ENCODE measurements at regions not wholly inside any gene's neighbourhood (a gene's known extent, or its start where the extent isn't known, plus 50 kb on each side); places are given as distances from the start of the nearest gene placed in this dataset.

DNA sequence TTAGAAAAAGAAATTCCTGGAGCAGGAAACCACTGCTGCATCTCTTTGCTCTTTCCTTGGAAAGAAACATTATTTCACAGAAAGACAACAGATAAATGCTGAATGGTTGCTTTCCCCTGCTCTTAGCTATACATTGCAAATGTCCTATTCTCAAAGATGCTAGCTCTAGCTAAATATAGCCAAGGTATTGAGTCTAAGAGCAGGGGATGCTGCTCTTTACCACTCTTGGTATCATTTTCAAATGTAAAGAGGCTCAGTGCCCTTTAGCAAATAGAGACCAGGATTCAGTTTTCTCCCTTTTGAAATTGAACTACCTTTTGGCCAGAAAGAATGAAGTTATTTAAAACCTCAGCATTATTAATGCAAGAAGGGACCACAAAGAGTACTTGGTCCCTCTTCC, 104.0 kb upstream of the FUT8 start:
- no peak for DNase-seq (ENCODE audit: low read depth in 1 of 2, low spot score in 1 of 2)

DNA sequence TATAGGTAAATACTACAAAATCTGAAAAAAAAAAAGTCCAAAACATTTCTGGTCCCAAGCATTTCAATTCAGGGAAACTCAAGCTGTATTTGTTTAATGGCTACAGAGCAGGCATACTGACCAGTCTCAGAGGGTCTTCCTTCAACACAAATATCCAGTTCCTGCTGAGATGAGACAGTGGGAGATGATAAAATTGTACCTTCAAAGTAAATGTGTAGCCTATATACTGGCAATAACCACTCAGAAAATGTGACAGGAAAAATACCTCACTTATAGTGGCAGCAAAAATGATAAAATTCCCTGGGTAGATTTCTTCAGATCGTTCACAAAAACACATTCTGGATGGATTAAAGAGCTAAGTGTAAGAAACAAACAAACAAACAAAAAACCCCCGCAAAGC, 102.0 kb upstream of the FUT8 start:
- no peak for DNase-seq (ENCODE audit: low read depth in 1 of 2, low spot score in 1 of 2)

DNA sequence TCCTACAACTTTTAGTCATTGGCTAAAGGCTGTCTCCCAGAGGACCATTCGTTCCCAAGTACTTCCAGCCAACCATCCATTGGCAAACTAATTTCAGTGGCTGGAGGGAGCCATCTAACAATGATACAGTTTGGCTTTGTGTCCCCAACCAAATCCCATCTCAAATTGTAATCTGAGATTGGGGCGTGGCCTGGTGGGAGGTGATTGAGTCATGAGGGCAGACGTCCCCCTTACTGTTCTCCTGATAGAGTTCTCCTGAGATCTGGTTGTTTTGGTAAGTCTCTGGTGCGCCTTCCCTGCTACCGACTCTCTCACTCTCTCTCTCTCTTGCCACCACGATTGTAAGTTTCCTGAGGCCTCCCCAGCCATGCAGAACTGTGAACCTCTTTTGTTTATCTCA, 99.7 kb upstream of the FUT8 start:
- no peak for DNase-seq (ENCODE audit: low read depth in 1 of 2, low spot score in 1 of 2)

DNA sequence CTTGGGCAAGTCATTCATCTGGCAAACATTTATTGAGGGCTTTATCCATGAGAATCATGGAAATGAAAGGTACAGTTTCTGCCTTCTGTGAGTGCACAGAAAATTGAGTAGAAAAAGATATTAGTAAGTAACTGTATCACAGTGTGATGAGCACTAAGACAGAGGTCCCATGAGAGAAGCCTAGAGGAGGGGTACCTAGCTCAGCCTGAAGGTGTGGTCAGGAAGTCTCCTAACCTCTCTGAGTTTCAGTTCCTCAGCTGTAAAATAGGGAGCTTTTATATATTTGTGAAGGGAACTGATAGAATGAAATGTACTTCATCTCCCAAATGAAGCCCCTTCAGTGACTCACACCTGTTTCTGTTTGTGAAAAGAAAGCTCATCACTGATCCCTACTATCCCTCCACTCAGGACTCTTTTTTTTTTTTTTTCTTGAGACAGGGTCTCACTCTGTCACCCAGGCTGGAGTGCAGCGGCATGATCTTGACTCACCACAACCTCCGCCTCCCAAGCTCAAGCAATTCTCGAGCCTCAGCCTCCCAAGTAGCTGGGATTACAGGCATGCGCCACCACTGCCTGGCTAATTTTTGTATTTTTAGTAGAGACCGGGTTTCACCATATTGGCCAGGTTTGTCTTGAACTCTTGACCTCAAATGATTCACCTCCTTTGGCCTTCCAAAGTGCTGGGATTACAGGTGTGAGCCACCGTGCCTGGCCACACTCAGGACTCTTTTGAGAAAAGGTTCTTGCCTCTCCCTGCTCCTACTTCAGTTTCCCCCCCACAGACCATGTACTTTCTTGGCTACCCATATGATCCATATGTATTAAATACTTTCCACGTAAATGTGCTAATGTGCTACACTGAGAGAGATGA, 93.7 kb upstream of the FUT8 start:
- no peak for DNase-seq (ENCODE audit: low read depth in 1 of 2, low spot score in 1 of 2)

DNA sequence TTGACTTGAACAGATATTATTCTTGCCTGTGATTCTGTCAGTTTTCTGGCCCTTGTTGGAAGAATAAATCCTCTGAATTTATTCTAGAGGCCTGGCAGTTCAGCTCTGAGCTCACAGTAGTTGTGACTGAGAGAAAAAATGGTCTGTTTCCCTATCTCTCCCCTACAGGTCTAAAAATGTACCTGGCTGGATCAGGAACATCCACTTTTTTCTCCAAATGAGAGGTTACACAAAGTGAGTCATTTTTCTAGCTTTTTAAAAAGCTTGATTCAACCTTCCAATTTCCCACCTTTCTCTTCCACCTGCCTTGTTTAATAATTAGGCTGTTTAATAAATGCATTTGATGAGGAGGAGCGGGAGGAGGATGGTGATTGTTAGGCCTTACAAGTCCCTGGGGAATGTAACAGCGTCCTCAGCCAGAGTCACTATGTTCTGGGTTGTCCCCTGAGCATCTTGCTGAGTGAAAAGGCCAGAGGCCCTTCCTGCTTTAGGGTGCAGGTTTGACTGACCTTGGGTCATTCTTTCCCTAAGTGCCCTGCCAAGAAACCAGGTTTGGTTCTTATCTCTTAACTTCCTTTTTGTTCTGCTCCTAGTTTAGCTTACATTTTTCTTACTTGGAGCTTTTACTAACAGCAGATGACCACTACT, 91.7 kb upstream of the FUT8 start:
- no peak for DNase-seq (ENCODE audit: low read depth in 1 of 2, low spot score in 1 of 2)

DNA sequence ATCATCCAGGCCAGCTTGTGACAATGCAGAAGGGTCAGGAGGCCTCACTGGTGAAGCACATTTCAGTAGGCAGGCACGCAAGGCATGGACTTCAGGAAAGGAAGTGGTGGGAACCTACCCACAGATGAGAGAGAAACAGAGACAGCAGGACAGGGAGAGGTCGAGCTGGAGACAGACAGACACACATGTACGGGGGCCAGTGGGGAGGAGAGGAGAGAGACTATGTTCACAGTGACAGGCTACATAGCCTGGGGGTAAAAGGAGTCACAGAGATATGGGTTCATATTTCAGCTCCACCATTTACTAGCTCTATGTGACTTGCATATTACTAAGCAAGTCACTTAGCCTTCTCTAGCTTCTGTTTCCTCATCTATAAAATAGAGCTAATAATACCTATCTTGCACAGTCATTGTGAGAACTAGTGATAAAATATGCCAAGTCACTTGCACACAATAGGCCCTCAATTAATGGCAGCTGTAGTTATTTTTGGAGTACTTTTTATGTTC, 91.1 kb upstream of the FUT8 start:
- DNase-seq (ENCODE audit: low read depth in 1 of 2, low spot score in 1 of 2), result no peak

DNA sequence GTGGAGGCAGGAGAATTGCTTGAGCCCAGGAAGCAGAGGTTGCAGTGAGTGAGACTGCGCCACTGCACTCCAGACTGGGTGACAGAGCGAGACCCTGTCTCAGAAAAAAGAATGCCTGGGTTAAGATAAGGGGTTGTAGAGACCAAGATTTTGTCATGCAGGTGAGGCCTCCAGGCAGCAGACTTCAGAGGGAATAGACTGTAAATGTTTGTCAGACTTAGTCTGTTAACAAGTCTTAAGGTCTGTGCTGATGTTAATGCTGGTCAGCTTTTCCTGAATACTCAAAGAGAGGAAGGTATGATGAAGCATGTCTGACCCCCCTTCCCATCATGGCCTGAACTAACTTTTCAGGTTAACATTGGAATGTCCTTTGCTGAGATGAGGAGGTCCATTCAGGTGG, 83.0 kb upstream of the FUT8 start:
- no peak for DNase-seq (ENCODE audit: low read depth in 1 of 2, low spot score in 1 of 2)

DNA sequence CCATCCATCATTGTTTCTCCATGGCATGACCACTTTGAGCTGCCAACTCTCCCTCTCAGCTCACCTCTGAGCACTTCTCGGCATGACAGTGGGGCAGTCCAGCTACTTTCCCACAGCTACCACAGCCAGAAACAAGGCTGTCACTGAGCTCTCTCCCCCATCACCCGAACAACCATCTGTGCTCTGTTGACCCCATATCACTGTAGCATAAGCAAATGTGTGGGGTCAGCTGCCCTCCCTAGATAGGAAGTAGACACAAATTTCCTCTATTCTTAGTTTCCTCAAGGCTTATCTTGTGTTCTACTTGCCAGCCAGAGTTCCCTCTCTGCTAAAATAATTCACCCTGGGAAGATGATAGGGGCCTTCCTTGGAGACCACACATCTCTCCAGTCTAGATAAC, 82.6 kb upstream of the FUT8 start:
- no peak for DNase-seq (ENCODE audit: low read depth in 1 of 2, low spot score in 1 of 2)

DNA sequence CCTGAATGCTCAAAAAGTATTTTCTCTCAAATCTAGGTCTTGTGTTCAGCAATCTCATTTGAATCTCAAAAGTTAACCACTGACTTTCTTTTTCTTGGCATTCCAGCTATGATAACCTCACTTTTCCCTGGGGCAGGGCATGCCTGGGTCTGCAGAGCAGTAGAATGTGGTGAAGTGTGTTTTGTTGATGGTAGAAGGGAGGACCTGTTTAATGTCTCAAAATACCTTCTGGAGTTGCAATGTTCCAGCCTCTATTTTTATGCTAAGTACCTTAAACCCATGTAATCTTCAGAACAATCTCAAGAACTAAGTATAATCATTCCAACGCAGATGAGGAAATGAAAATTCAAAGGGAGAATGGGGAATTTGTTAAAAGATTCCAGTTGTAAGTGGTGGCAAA, 82.1 kb upstream of the FUT8 start:
- DNase-seq (ENCODE audit: low read depth in 1 of 2, low spot score in 1 of 2), result no peak

DNA sequence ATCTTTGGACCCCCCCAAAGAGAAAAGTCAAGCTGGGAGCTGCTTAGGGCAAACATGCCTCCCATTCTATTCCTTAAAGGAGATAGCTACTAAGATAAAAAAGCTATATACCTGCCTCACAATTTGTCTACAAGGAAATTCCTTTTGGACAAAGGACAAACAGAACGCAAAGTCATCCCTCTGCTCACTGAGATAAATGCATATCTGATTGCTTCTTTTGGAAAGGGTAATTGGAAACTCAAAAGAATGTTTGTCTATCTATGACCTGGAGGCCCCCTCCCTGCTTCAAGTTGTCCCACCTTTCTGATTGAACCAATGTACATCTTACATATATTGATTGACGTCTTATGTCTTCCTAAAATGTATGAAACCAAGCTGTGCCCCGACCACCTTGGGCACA, 80.9 kb upstream of the FUT8 start:
- DNase-seq (ENCODE audit: low read depth in 1 of 2, low spot score in 1 of 2), result no peak

DNA sequence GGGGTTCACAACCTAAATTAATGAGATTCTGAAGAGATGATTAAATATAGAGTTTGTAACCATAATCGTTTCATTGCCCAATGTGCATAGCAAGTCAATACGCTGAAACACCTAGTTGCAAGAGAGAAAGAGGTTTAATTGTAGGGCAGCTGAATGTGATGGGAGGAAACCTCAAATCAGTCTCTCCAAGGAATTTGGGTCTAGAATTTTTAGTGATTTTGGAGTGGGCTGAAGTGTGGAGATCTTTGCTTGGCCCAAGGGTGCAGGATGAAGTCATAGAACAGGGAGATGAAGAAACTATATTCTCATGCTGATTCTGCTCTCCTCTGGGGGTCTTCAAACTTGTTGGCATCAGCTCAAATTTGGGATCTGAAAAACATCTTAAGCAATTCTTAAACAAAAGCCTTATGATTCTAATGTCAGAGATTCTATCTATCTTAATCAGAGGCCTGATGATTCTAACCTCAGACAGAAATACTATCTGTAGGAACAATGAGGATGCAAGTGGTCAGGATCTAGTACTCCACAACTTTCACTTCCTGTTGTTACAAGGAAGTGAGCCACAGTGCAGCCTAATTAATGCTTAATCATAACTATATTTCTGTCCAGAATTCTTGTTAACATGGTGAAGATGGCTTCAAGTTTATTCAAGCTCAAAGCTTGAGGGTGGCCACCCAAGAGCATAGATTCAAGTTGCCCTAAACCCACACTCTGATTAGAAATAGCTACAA, 80.2 kb upstream of the FUT8 start:
- DNase-seq (ENCODE audit: low read depth in 1 of 2, low spot score in 1 of 2), result no peak

DNA sequence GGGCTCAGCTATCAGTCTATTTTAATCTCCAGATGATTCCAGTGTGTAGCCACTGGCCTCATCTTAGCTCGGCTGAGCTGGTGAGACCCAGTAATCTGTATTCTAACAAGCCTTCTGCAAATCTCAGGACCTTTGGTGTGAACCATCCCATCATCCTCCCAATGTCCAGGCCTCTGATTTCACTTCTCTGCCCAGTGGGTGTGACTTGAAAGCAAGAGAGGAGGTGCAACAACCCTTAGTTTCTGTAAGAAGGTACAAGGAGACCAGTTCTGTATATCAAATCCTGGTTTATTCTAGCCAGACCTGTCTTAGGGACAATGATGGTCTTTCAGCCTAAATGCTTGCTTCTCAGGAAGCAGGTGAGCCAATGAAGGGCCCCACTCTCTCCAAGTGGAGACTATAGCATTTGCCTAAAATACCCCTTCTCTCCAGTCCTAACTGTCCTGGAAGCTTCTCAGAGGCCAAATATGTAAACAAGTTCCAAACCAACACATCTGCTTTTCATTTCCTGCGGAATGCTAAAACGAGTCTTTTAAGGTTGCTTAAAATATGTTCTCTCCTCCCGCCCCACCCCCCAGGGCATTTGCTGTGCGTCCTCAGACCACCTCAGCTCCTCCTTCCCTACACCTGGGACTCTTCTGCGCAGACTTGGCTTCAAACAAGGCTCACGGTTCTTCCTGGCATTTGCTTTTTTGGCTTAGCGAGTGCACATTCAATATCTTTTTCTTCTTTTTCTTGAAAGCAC, 78.4 kb upstream of the FUT8 start:
- DNase-seq (ENCODE audit: low read depth in 1 of 2, low spot score in 1 of 2), result no peak

DNA sequence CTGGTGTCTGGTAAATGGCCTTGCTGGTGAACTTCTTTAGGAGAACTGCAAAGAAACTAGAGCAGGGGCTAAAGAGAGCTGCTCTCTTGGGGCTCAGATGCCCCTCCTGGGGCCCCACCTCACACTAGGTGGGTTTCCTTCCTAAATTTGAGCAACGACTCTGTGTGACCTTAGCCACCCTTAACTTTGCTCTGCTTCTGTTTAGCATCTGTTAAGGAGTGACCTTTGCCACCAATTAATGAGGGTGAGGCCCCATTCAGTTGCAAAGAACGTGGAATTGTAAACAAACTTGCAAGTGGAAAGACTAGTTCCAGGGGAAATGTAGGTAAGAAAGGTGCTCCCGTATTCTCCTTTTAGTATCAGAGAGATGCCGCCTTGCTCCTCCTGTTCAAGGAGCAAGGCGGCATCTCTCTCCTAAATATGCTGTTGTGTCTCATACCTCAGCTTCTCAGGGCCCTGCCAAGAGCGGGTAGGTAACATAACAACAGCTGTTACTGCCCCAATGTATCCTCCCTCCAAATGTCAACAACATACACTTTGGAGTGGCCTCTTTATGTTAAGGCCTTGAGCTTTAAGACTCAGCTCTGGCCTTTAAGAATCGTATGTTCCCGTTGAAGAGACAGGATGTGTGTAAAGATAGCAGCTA, 77.6 kb upstream of the FUT8 start:
- DNase-seq (ENCODE audit: low read depth in 1 of 2, low spot score in 1 of 2), result no peak

DNA sequence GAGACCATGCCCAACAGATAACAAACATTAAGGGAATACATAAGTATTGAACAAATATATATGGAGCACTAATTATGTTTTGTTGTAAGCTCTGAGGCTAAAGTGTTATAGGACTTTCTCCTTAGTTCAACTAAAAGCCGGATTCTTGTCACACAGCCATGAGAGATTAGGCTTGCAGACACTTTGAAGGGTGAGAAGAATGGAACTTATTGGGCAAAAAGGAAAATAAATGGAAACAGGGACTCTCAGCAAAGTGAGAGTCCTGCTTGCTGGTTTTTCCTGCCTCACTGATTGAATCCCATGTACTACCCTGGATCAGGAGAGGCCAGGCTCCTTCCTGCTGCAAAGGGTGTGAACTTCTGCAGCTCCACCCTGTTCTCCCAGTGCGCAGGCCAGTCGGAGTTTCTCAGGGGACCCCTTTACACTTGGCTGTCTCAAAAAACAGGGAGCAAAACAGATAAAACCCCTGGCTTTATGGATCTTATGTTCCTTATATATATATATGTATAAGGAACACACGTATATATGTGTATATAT, 77.1 kb upstream of the FUT8 start:
- no peak for DNase-seq (ENCODE audit: low read depth in 1 of 2, low spot score in 1 of 2)

DNA sequence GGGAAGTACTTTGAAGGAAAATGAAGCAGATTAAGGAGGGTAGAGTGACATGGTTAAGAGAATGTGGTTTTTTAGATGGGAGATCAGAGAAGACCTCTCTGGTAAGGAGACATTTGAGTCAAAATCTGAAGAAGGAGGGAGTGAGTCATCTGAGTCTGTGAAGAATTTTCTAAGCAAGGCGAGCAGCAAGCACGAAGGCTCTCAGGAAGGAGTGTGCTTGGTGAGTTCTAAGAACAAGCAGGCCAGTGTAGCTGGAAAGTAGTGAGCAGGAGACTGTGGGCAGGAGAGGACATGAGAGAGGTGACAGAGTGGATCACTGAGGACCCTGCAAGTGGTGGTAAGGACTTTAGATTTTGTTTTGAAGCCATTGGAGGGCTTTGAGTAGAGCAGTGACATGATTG, 76.3 kb upstream of the FUT8 start:
- peak; percentile 16 to 58 for DNase-seq (ENCODE audit: low read depth in 1 of 2, low spot score in 1 of 2)

DNA sequence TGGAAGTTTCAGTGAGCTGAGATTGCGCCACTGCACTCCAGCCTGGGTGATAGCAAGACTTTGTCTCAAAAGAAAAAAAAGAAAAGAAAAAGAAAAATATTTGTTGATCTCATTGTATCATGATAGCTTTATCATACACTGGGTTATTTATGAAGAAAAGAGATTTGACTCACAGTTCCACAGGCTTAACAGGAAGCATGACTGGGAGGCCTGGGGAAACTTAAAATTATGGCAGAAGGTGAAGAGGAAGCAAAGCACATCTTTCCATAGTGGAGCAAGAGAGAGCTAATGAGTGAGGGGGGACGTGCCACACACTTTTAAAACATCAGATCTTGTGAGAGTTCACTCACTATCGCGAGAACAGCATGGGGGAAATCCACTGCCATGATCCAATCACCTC, 72.7 kb upstream of the FUT8 start:
- no peak for DNase-seq (ENCODE audit: low read depth in 1 of 2, low spot score in 1 of 2)

DNA sequence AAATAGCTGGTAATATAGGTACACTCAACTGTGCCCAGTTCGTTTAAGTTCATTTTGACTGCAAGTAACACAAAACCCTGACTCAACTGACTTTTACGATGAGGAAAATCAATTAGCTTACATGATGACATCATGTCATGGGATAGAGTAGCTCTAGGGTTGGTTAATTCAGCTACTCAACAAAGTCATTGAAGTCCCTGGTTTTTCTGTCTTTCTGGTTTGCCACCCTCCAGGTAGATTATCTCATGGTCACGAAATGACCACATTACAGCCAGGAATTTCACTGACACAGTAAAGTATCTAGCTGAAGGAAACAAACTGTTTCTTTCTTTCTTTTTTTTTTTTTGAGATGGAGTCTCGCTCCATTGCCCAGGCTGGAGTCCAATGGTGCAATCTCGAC, 68.5 kb upstream of the FUT8 start:
- no peak for DNase-seq (ENCODE audit: low read depth in 1 of 2, low spot score in 1 of 2)

DNA sequence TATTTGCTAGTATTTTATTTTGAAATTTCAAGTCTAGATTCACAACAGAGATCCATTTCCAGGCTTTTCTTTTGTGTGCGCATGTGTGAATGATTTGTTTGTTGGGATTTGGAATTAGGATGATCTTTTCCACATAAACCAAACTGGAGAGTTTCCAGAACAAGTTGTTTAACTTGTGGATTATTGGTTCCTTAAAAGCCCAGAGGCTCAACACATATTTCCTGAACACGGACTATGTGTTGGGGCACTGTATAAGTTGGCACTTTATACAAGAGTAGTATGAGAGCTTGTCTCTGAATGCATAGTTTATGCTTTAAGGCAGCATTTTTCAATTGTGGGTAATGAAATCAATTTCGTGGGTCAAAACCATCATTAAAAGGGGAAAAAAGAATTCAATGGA, 67.3 kb upstream of the FUT8 start:
- no peak for DNase-seq (ENCODE audit: low read depth in 1 of 2, low spot score in 1 of 2)

DNA sequence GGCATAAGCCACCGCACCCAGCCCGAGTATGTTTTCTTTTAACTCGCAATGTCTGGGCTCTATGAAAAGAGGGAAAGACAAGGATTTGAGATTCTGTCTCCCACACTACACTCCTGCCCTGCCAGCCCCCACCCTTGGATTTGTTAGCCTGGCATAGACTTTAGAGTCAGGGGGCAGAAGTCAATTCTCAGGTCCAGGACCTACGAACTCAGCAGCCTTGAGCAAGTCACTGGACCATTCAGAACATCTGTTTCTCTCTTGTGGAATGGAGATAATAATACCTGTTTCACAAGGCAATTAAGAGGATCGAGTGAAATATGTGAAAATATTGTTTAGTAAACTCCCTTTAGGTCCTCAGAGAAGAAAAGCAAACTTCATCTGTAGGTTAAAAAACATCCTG, 66.1 kb upstream of the FUT8 start:
- no peak for DNase-seq (ENCODE audit: low read depth in 1 of 2, low spot score in 1 of 2)

DNA sequence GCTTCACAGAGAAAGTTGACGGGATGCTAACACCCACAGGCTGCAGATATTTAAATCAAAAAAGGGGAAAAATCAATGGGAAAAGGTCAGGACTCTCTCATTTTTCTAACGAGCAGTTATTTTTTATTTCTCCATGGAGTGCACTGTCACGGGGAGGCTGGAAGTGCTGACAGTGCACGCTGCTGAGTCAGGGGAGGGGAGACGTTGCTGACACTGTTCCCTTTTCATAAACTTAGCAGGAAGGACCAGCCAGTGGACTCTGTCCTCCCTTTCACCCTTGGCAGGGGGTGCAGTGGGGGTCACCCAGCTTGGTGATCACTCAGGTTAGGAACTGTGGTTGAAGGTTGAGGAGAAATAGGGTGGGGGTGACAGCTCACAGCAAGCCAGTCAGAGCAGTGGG, 65.6 kb upstream of the FUT8 start:
- no peak for DNase-seq (ENCODE audit: low read depth in 1 of 2, low spot score in 1 of 2)

DNA sequence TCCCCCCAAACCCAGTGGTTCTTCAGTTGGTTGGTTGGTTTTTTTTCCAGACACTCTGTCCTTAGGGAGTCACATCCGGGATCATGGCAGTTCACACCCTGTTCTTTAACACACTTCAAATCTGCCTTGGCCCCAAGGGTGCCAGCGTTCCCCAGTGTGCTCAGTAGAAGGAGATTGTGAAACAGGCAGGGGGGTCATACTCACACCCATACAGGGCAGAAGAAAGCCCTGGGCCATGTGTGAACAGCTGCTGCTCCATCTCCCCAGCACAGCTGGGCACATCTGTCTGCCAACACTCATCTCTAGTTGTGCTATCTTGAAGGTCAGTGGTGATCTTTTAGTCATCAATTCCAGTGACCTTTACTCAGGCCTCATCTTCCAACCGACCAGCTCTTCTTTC, 64.4 kb upstream of the FUT8 start:
- no peak for DNase-seq (ENCODE audit: low read depth in 1 of 2, low spot score in 1 of 2)

Measured in activated CD4-positive, alpha-beta T cell treated with anti-CD3 and anti-CD28 coated beads, Interleukin-2, amount 50 U/mL, for 24 hours (primary cell).